GM18861 (cell line): ENCODE measurements at regions not wholly inside any gene's neighbourhood (a gene's known extent, or its start where the extent isn't known, plus 50 kb on each side); places are given as distances from the start of the nearest gene placed in this dataset.
"Not testable (repeated sequence)": the region's sequence is repeated elsewhere in the genome, so short reads cannot be mapped to it uniquely, and the experiment has no call there.

ENCODE experiments used
- ATAC-seq: cut with Tn5 transposase; IDR thresholded peaks from one replicate; pipeline ENCODE4 v1.9.1; 2021; ENCODE audit not compliant: unreplicated experiment

GRCh38 chr4:27917381-27917780 is 1056.7 kb downstream of the STIM2 start:
- no peak for ATAC-seq

- no peak for ATAC-seq
Observed at GRCh38 chr4:27921231-27921630, 1060.6 kb downstream of the STIM2 start.

GRCh38 chr4:27928761-27929540 is 1068.3 kb downstream of the STIM2 start:
- ATAC-seq, result no peak

- no peak for ATAC-seq
Observed at GRCh38 chr4:27930291-27930690, 1069.7 kb downstream of the STIM2 start.

- no peak for ATAC-seq
Observed at GRCh38 chr4:27930976-27931375, 1070.3 kb downstream of the STIM2 start.

- ATAC-seq, result no peak
Observed at GRCh38 chr4:27931584-27931983, 1070.9 kb downstream of the STIM2 start.

- no peak for ATAC-seq
Observed at GRCh38 chr4:27934871-27935270, 1074.2 kb downstream of the STIM2 start.

- ATAC-seq, result no peak
Observed at GRCh38 chr4:27946799-27947198, 1086.2 kb downstream of the STIM2 start.

- ATAC-seq, result no peak
Observed at GRCh38 chr4:27947302-27947701, 1086.7 kb downstream of the STIM2 start.

GRCh38 chr4:27964095-27964494 is 1103.5 kb downstream of the STIM2 start:
- no peak for ATAC-seq

GRCh38 chr4:27966664-27967063 is 1106.0 kb downstream of the STIM2 start:
- ATAC-seq, result no peak

- ATAC-seq, result no peak
Observed at GRCh38 chr4:27973056-27973455, 1112.4 kb downstream of the STIM2 start.

- ATAC-seq, result no peak
Observed at GRCh38 chr4:27973700-27974099, 1113.1 kb downstream of the STIM2 start.

GRCh38 chr4:27974339-27974738 is 1113.7 kb downstream of the STIM2 start:
- ATAC-seq, result no peak

GRCh38 chr4:27974881-27975280 is 1114.2 kb downstream of the STIM2 start:
- not testable (repeated sequence) for ATAC-seq

GRCh38 chr4:27978427-27979109 is 1117.9 kb downstream of the STIM2 start:
- not testable (repeated sequence) for ATAC-seq

- no peak for ATAC-seq
Observed at GRCh38 chr4:27985522-27985921, 1124.9 kb downstream of the STIM2 start.

GRCh38 chr4:27986476-27986875 is 1125.8 kb downstream of the STIM2 start:
- ATAC-seq, result no peak

- ATAC-seq, result no peak
Observed at GRCh38 chr4:28001698-28002097, 1141.1 kb downstream of the STIM2 start.

- ATAC-seq, result no peak
Observed at GRCh38 chr4:28004520-28004919, 1143.9 kb downstream of the STIM2 start.

GRCh38 chr4:28006021-28006420 is 1145.4 kb downstream of the STIM2 start:
- ATAC-seq, result no peak

- no peak for ATAC-seq
Observed at GRCh38 chr4:28007693-28008092, 1147.1 kb downstream of the STIM2 start.
